ENCODE measurements at regions not wholly inside any gene's neighbourhood (a gene's known extent, or its start where the extent isn't known, plus 50 kb on each side); places are given as distances from the start of the nearest gene placed in this dataset.

GRCh38 chr3:106848099-106848498 lies 529.1 kb upstream of the CCDC54 start:
- TF ChIP-seq CTCF (IDR thresholded peaks at IDR 0.05): no peak
- no peak for TF ChIP-seq POLR2A (IDR thresholded peaks at IDR 0.05)
